ENCODE measurements at regions not wholly inside any gene's neighbourhood (a gene's known extent, or its start where the extent isn't known, plus 50 kb on each side); places are given as distances from the start of the nearest gene placed in this dataset.

DNA sequence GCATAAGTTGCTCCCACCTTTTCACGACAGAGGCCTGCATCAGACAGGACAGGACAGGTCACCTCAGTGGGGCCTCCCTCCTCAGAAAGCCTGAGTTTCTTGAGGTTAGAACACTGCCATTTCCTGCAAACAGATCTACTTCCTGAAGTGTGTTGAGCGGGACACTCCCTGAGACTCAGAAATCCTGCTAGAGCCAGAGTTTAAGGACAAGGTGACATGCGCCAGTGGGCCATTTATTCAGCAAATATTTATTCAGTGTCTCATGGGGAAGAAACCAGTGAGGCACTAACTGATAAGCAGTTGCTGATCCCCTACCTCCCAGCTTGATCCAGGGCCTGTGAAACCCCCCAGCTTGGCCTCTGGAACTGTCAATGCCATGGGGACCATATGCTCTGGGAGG is 454.6 kb downstream of the SOX6 start:
- no peak overlapping the region for H3K4me3 ChIP-seq (ENCODE audit: low read depth, low read length)
- ChIA-PET CTCF (interaction anchor here (1.1 to 1.2 kb wide), 2 partner anchors 8 to 10 kb away, joined by 3 to 4 read pairs; no protein-coding TSS in a partner anchor), POLR2A (no interaction called here)
- no peak for DNase-seq (ENCODE audit: low read depth, low spot score)
- TF ChIP-seq, protein P1, sequence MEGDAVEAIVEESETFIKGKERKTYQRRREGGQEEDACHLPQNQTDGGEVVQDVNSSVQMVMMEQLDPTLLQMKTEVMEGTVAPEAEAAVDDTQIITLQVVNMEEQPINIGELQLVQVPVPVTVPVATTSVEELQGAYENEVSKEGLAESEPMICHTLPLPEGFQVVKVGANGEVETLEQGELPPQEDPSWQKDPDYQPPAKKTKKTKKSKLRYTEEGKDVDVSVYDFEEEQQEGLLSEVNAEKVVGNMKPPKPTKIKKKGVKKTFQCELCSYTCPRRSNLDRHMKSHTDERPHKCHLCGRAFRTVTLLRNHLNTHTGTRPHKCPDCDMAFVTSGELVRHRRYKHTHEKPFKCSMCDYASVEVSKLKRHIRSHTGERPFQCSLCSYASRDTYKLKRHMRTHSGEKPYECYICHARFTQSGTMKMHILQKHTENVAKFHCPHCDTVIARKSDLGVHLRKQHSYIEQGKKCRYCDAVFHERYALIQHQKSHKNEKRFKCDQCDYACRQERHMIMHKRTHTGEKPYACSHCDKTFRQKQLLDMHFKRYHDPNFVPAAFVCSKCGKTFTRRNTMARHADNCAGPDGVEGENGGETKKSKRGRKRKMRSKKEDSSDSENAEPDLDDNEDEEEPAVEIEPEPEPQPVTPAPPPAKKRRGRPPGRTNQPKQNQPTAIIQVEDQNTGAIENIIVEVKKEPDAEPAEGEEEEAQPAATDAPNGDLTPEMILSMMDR (IDR thresholded peaks at IDR 0.05; ENCODE audit: insufficient read depth, low read length, missing control alignments) = no peak

DNA sequence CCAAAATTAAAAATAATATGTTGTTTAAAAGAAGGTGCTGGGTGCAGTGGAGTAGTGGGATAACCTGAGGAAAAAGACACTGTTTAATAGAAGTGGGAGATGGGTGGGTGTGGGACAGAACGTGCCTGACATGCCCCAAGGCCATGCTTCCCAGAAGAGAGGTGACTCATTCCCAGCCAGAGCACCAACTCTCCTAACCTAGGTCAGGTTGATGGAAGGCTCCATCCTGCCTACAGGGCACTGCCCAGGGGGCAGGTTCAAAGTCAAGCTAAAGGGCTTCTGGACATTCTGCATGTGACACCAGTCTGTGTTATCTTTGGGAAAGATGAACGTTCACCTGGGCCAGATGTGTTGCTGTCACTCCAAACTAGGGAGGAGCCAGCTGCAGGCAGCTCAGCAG is 453.1 kb downstream of the SOX6 start:
- TF ChIP-seq, protein P1 (IDR thresholded peaks at IDR 0.05; ENCODE audit: insufficient read depth, low read length, missing control alignments) = no peak
- POLR2A ChIA-PET = no interaction called here
- DNase-seq (ENCODE audit: low read depth, low spot score) = no peak
- no peak overlapping the region for H3K4me3 ChIP-seq (ENCODE audit: low read depth, low read length)
- CTCF ChIA-PET = interaction anchor here (1.4 kb wide), 1 partner anchor 11 kb away, joined by 5 read pairs; no protein-coding TSS in a partner anchor

DNA sequence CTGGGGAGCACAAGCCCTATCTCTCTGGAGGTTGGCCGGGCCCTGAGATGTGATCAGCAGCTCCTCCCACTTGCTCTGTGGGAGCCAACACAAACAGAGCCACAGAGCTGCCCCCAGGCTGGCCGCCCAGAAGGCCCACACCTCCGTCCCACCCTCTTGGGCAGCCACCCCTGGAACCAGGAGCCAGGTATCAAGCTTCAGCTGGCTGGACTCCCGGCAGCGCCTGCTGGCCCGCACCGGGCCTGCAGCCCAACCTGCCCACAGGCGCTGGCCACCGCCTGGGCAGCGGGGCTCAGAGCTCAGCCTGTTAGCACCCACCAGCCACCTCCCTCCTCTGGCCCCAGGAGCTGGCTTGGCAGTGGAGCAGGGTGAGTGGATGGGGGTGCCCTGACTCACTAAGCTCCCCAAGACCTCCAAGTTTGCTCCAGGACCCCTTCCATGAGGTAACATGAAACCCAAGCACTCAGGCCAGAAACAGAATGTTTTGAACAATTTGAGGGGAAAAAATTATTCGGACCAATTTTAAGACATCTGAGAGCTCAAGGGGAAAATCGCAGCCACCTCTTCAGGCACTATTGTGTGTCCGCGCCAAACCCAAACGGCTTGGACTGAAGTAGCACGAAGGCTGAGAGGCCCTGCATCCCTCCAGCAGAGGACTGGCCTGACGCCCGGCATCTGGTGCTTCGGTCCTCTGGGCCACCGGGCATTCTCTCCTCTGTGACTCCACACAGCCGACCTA is 450.8 kb downstream of the SOX6 start:
- ChIA-PET POLR2A (no interaction called here), CTCF (interaction anchor here (1.1 to 1.2 kb wide), 2 partner anchors 11 to 14 kb away, joined by 3 read pairs; no protein-coding TSS in a partner anchor)
- DNase-seq (ENCODE audit: low read depth, low spot score) = no peak
- H3K4me3 ChIP-seq (ENCODE audit: low read depth, low read length) = no peak overlapping the region
- TF ChIP-seq, protein P1 (IDR thresholded peaks at IDR 0.05; ENCODE audit: insufficient read depth, low read length, missing control alignments) = no peak

DNA sequence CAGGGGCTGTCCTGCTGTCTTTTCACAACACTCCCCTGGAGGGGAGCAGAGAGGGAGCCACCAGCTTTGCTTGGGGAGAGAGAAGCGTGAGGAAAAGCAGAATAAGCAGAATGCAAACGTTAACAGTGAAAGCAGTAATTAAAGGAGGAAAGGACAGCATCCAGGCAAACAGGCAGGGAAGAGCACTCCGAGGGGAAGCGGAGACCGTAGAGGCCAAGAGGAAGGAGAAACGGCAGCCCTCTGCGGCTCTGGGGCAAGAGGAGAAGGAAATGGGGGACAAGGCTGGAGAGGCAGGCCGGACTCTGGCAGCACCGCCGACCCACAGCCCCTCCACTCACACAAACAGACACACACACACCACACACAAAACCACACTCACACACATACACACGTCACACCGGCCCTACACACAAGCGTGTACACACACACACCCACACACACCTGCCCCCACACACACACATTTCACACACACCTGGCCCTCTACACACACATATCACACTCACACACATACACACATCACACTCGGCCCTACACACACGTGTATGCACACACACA is 449.8 kb downstream of the SOX6 start:
- H3K4me3 ChIP-seq (ENCODE audit: low read depth, low read length) = no peak overlapping the region
- no peak for DNase-seq (ENCODE audit: low read depth, low spot score)
- ChIA-PET POLR2A (no interaction called here), CTCF (no interaction called here)
- TF ChIP-seq, protein P1 (IDR thresholded peaks at IDR 0.05; ENCODE audit: insufficient read depth, low read length, missing control alignments) = no peak

DNA sequence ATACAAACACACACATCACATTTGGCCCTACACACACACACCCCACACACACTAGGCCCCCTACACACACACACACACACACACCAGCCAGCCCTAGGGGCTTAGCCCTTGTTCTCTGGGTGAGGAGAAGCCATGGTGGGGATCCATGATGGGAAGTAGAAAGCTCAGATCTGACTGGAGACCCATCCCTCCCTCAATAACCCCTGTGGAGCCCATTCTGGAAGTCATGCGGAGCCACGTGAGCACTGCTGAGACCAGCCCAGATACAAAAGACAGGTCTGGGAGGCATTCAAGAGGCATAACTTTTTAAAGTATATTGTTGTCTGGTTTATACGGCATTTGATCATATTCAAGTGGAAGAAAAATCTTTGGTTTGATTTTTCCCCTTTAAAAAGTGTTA is 448.5 kb downstream of the SOX6 start:
- ChIA-PET CTCF (no interaction called here), POLR2A (no interaction called here)
- no peak for DNase-seq (ENCODE audit: low read depth, low spot score)
- no peak overlapping the region for H3K4me3 ChIP-seq (ENCODE audit: low read depth, low read length)
- TF ChIP-seq, protein P1 (IDR thresholded peaks at IDR 0.05; ENCODE audit: insufficient read depth, low read length, missing control alignments) = no peak

DNA sequence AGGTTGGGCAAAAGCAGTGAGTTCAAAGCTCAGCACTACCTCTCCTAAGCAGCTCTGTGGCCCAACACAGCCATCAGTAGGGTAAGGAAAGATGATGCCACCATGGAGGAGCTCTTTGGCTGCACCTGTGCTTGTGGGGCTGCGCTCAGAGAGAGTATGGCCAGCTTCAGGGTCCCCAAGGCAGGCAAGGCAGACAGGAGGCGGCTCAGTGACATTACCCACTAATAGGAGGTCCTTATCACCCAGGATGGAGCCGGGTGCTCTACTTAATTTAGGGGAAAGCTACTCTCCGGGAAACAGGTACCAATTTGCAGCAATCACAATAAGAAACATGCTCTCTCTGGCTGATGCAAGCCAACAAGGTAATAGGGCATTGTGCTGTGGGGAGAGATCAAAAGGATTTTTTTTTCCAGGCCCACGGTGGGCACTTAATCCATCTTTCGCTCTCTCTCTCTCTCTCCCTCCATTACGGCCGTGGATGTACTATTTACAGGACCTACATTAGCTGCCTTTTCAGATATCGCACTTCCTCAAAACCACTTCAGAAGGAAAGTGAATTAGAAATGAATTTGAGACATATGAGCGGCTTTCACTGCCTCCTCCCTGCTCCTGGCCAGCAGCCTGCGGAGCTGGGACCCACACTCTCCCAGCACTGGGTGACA is 446.3 kb downstream of the SOX6 start:
- TF ChIP-seq, protein P1 (IDR thresholded peaks at IDR 0.05; ENCODE audit: insufficient read depth, low read length, missing control alignments) = no peak
- DNase-seq (ENCODE audit: low read depth, low spot score) = no peak
- CTCF ChIA-PET = interaction anchor here (0.9 to 1.2 kb wide), 2 partner anchors 9 to 29 kb away, joined by 3 to 4 read pairs; no protein-coding TSS in a partner anchor
- POLR2A ChIA-PET = no interaction called here
- H3K4me3 ChIP-seq (ENCODE audit: low read depth, low read length) = no peak overlapping the region
